A549 (cell line): ENCODE measurements at regions not wholly inside any gene's neighbourhood (a gene's known extent, or its start where the extent isn't known, plus 50 kb on each side); places are given as distances from the start of the nearest gene placed in this dataset.

Experiments used
- MAZ ChIP-seq: fragments of 150-350 bp; IDR thresholded peaks from 2 replicates; pipeline ENCODE4 v1.6.1; 2014; ENCODE audit warnings: antibody characterized with exemption, low read depth, low read length, borderline replicate concordance
- RAD21 ChIP-seq, 2 experiments: fragments of >200 bp in 1 of 2; sonication (Bioruptor Twin) in 1 of 2; formaldehyde crosslinking in 1 of 2; IDR thresholded peaks in 1 of 2; conservative IDR thresholded peaks in 1 of 2; 2 replicates in 1 of 2; 3 replicates in 1 of 2; pipeline ENCODE4 v1.6.1; 2012 to 2018; ENCODE audit warnings: inconsistent platforms in 1 of 2
- RFX5 ChIP-seq: fragments of 450-650 bp; IDR thresholded peaks from 2 replicates; pipeline ENCODE4 v1.7.1; 2014; ENCODE audit warnings: antibody characterized with exemption, mild to moderate bottlenecking, moderate library complexity

GRCh38 chr21:31409831-31410487, 65.9 kb upstream of the TIAM1 start:
- no peak for TF ChIP-seq RFX5
- TF ChIP-seq MAZ, result no peak
- TF ChIP-seq RAD21 (conservative IDR thresholded peaks at IDR 0.05 in 1 of 2, IDR thresholded peaks at IDR 0.05 in 1 of 2), result no peak
